ENCODE measurements at regions not wholly inside any gene's neighbourhood (a gene's known extent, or its start where the extent isn't known, plus 50 kb on each side); places are given as distances from the start of the nearest gene placed in this dataset.

- TF ChIP-seq CTCF (IDR thresholded peaks at IDR 0.05) = no peak
- no peak for TF ChIP-seq KDM1A (IDR thresholded peaks at IDR 0.05; ENCODE audit: low read depth)
- TF ChIP-seq JUN (IDR thresholded peaks at IDR 0.05) = no peak
- no peak for TF ChIP-seq MAFK (IDR thresholded peaks at IDR 0.05; ENCODE audit: partially characterized antibody)
- no peak for TF ChIP-seq EP300 (IDR thresholded peaks at IDR 0.05)
- TF ChIP-seq ELK1 (IDR thresholded peaks at IDR 0.05; ENCODE audit: low read depth, low read length) = no peak
Measured at GRCh38 chr10:89949496-89949895, 248.1 kb downstream of the KIF20B start.
